Cerebellar cortex (tissue), 1 donor: ENCODE measurements at regions not wholly inside any gene's neighbourhood (a gene's known extent, or its start where the extent isn't known, plus 50 kb on each side); places are given as distances from the start of the nearest gene placed in this dataset.
"Not testable (repeated sequence)": the region's sequence is repeated elsewhere in the genome, so short reads cannot be mapped to it uniquely, and the experiment has no call there.

ENCODE experiments used
- DNase-seq: peaks from one replicate; pipeline ENCODE4 v3.0.0-alpha.2; 2015; ENCODE audit warnings: low spot score

GRCh38 chr11:37907436-37908218 is 1309.6 kb upstream of the RAG2 start:
- no peak for DNase-seq

- DNase-seq: no peak
Observed at GRCh38 chr11:37905707-37906417, 1307.8 kb upstream of the RAG2 start.

DNA sequence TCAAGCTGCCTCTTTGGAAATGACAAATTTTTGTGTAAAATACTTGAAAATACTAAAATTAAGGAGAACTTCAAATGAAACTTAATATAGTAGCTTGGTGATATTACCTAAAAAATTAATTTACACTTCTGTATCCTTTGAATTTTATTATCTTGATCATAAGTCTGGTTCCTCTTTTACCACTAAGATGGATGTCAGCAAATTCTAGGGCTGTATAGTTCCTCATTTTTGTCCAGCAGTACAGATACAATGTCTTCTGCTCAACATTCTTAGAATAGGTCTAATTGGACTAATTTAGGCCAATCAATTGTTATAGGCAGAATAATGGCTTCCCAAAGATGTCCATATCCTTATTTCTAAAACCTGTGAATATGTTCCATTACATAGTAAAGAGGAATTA is 1298.0 kb upstream of the RAG2 start:
- no peak for DNase-seq

GRCh38 chr11:37881741-37882140 is 1283.7 kb upstream of the RAG2 start:
- no peak for DNase-seq

DNA sequence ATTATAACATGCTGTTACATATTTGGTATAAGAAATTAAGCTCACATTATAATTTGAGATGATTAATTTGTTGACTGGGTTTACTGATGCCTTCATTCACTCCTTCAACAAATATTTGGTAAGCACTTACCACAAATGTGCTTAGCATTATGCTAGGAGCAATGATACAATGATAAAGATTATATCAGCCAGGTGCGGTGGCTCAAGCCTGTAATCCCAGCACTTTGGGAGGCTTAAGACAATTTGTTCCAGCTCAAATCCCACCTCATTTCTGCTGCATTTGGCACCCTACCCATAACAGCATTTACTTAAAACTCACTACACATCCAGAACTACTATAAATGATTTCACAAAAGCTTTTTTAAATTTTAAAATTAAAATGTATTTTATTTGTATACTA is 1263.6 kb upstream of the RAG2 start:
- DNase-seq: no peak

- DNase-seq: not testable (repeated sequence)
Observed at GRCh38 chr11:37858806-37859537, 1260.9 kb upstream of the RAG2 start.

- DNase-seq: no peak
Observed at GRCh38 chr11:37858398-37858797, 1260.4 kb upstream of the RAG2 start.

DNA sequence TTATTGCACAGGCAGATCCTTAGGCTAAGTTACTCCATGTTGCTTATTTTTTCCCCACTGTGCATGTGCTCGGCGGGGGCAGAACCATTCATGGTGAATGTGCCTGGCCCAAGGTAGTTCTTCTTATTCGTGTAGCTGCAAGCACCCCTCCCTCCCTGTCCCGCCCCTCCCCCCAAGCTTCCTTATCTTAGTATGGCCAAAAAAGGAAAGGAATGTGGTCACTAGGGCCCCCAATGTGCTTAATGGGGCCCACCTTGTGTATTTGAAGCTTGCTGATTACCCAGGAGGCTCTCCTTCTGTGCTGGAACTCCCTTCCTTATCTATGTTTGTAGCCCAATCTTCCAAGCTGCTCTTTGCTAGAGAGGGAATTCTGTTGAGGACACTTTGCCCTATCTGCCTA is 1259.7 kb upstream of the RAG2 start:
- DNase-seq: no peak

DNA sequence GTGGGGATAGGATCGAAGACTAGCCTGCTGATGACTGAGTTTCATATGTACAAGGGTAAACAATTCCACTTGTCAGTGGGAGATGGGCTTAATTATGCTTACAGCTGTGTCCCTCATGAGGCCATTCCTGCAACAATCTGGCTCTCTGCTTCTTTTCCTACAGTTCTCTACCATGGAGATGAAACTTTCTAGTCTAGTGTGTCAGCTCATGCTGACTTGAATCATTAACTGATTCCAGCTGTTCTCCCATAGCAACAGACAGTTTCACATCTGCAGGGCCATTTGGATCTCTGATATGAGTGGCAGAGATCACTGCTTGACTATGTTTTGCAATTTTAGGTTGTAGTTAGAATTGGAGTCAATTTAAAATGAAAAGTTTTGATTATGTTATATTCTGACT is 1251.7 kb upstream of the RAG2 start:
- DNase-seq: no peak

DNA sequence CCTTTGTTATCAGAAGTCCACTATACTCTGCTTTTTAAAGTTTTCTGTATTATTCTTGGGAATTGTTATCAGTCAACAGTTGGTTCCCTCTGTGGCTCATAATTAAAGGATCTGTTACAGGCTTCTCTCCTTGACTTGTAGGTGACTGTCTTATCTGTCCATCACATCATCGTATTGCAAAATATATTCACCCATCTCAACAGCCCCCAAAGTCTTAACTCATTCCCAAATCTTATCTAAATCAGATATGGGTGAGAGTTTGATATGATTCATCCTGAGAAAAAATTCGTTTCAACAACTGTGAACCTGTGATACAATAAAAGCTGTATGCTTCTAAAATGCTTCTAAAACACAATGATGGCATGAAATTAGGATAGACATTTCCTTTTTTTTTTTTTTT is 1245.6 kb upstream of the RAG2 start:
- DNase-seq: no peak

DNA sequence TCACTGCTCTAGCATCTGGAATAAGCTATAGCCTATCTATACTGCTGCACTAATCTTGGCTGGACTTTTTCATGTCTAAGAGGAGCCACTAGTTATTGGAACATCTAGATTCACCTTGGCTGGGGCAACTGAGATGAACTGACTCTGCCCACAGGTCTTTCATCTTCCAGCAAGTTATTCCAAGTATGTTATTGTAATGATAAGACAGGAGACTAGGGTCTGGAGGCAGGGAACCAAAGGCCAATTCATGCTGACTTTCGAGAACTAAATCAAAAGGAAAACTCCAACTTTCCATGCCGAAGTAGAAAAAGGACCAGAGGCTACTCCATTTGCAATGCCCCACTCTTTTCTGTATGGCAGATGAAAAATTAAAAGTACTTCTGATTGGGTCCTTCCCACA is 1243.0 kb upstream of the RAG2 start:
- no peak for DNase-seq

DNA sequence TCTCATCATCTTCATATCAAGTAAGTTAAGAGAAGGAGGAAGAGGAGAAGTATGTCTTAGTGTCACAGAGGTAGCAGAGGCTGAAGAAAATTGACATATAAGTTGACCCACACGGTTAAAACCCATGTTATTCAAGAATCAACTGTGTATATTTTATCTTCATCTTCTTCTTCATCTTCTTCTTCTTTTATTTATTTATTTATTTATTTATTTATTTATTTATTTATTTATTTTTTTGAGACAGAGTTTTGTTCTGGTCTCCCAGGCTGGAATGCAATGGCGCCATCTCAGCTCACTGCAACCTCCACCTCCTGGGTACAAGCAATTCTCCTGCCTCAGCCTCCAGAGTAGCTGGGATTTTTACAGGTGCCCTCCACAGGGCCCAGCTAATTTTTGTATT is 1242.3 kb upstream of the RAG2 start:
- DNase-seq: not testable (repeated sequence)

DNA sequence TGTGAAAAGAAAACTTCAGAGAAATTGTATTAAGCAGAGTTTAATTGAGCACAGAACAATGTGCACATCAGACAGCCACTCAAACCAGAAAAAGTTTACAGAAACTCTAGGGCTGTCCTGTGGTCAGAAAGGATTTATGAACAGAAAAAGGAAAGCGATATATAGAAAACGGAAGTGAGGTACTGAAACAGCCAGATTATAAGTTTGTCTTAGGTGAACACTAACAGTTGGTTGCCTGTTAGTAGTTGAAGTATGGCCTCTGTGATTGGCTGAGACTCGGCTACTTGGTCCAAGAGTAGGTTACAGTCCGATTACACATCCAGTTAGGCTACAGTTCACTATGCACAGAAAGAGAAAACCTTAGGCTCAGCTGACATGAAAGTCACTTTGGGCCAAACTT is 1232.5 kb upstream of the RAG2 start:
- DNase-seq: no peak

GRCh38 chr11:37817727-37818270 is 1219.8 kb upstream of the RAG2 start:
- no peak for DNase-seq

- no peak for DNase-seq
Observed at GRCh38 chr11:37812281-37812880, 1214.3 kb upstream of the RAG2 start.

- no peak for DNase-seq
Observed at GRCh38 chr11:37811349-37811748, 1213.3 kb upstream of the RAG2 start.

DNA sequence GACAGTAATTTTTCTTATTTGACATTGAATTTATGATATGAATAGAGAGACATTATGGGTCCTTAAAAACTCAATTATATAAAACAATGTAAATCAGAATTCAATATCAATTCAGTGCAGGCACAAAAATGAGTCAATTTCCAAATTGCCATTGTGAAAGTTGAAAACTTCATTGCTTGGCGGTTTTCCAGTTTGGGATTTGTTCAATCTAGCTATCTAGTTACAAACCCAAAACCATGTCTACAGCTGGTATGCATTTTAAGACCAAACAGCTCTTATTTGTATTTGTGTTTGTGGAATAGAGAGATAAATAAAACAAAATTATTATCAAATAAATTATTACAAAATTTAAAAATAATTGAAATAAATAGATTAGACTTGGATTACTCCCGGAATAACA is 1206.6 kb upstream of the RAG2 start:
- DNase-seq: no peak

GRCh38 chr11:37788141-37788877 is 1190.3 kb upstream of the RAG2 start:
- DNase-seq: no peak

DNA sequence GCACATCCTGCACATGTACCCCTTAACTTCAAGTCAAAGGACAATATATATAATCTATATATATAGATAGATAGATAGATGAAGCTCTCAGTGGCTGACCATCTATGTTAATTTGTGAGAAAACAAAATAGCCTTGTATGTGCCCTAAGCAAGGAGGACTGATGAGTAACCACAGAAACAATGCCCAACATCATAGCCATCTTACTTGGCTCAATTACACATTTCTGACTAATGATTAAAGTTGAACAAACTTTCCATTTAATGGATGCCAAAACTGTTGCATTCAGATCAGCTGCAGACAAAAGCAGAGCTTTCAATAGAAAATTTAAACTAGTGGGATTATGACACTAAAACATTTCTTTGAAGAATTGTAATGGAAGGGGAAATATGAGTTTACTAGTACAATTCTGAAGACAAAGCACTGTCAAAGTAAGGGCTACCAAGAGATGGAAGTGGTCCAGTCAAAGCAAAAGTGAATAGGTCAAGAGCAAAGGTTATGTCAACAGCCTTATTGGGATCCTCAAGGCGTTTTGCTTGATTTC is 1188.2 kb upstream of the RAG2 start:
- DNase-seq: no peak

GRCh38 chr11:37774441-37774840 is 1176.4 kb upstream of the RAG2 start:
- DNase-seq: no peak

DNA sequence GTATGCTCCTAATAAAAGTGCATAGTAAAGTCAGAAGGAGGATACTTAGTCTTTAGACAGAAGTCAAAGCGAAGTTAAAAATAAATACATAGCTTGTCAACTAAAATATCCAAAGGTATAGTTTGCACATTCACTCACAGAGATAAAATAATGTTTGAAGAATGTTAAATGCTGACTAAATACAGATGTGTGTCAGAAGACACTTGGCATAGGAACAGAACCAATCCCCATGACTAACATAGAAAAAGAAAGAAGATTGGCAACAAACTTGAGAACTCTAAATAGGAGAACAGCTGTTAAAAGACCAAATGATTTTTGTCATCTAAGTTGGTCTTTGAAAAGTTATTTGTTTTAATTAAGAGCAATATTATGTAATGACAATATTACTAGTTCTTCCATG is 1172.1 kb upstream of the RAG2 start:
- no peak for DNase-seq
